SK-N-MC (cell line): ENCODE measurements at regions not wholly inside any gene's neighbourhood (a gene's known extent, or its start where the extent isn't known, plus 50 kb on each side); places are given as distances from the start of the nearest gene placed in this dataset.

Experiments
- EZH2 ChIP-seq: fragments of 200-600 bp; sonication (generic); IDR thresholded peaks from one replicate; pipeline ENCODE4 v1.6.1; 2017; ENCODE audit warnings: antibody characterized with exemption
- POLR2AphosphoS5 ChIP-seq: IDR thresholded peaks from 2 replicates; pipeline ENCODE4 v1.6.1; 2012; ENCODE audit warnings: mild to moderate bottlenecking, low read depth, low read length, borderline replicate concordance

DNA sequence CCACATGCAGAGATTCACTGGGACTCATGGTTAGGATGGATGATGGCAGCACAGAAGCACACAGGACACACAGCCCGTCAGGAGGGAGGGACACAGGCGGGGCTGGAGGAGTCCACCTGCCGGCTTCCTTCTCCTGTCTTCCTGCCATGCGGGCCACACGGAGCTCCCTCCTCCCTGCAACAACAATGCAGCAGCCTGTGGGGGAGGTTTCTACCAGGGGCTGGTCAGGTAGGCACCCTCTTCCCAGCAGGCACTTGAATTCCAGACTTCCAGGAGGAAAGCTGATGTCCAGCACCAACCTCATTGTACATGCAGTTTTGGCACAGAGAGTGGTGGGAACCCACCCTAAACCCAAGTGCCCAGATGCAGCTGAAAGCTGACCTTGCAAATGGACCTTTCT lies 341.2 kb downstream of the GLRX3 start:
- TF ChIP-seq EZH2: no peak
- no peak for TF ChIP-seq POLR2AphosphoS5
